ENCODE measurements at regions not wholly inside any gene's neighbourhood (a gene's known extent, or its start where the extent isn't known, plus 50 kb on each side); places are given as distances from the start of the nearest gene placed in this dataset.

DNA sequence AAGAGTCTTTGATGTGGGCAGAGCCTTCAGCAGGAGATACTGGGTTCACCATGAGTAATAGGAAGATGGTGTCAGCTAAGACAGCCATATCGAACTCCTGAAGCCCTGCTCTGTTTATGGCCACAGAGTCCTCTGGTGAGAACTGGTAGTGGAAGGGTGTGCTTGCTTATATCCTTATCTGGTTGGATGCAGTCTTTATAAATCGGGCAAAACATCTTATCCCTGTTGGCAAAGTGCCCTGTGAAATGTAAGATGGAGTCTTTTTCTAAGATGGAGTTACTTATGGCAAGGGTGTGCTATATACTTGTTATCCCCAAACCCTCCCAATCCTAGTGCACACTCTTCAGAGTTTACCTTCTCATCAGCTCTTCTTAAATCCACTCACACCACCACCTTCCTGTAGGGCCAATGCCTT is 190.8 kb upstream of the PARD3B start:
- no peaks in the 10 kb centered on the region for H3K79me2 ChIP-seq (ENCODE audit: insufficient read depth, low read length)
- H2AFZ ChIP-seq (ENCODE audit: low read length), result no peak overlapping the region
- no peaks in the 10 kb centered on the region for H3K36me3 ChIP-seq (ENCODE audit: insufficient read depth, low read length)
- H3K4me3 ChIP-seq (ENCODE audit: low read length, poor library complexity, severe bottlenecking), result no peak overlapping the region
- no peak overlapping the region for H3K4me2 ChIP-seq (ENCODE audit: low read depth, low read length, poor library complexity, severe bottlenecking)
- H3K4me1 ChIP-seq (ENCODE audit: insufficient read depth, low read length, poor library complexity, severe bottlenecking), result no peaks in the 10 kb centered on the region
- no peaks in the 10 kb centered on the region for H4K20me1 ChIP-seq (ENCODE audit: insufficient read depth, low read length, poor library complexity, severe bottlenecking)
- no peaks in the 10 kb centered on the region for H3K9me2 ChIP-seq (replicated peaks; ENCODE audit: low read depth, low read length)
- no peak overlapping the region for H3K9ac ChIP-seq (ENCODE audit: low read depth, low read length, poor library complexity, severe bottlenecking)
- H3K9me3 ChIP-seq (ENCODE audit: insufficient read depth, low read depth, low read length), result no peaks in the 10 kb centered on the region
- no peaks in the 10 kb centered on the region for H3F3A ChIP-seq (ENCODE audit: low read depth)
- H3K27me3 ChIP-seq (ENCODE audit: insufficient read depth, low read length, poor library complexity, severe bottlenecking), result no peaks in the 10 kb centered on the region
- no peak for TF ChIP-seq EZH2phosphoT487 (IDR thresholded peaks at IDR 0.05; ENCODE audit: borderline replicate concordance)
- no peak for TF ChIP-seq CTCF (conservative IDR thresholded peaks at IDR 0.05; ENCODE audit: low read length)

DNA sequence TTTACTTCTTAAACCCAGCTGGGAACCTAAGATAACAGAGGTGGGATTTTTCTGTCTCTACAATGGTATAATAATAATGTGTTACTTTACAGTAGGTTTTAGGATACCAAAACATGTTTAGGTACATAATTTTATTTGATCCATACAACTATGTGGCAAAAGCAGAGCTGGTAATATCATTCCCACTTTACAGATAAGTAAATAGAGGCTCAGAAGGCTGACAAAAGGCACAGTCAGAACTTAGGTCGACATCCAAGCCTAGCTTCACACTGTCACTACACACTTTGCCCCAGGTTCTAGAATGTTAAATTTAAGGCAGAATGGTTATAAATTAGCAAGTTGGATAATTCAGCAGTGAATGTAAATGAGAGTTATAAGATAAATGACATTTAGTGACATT is 189.6 kb upstream of the PARD3B start:
- Histone ChIP-seq H3K4me3 (ENCODE audit: low read length, poor library complexity, severe bottlenecking) (no peak overlapping the region), H3F3A (ENCODE audit: low read depth) (no peaks in the 10 kb centered on the region), H3K27me3 (ENCODE audit: insufficient read depth, low read length, poor library complexity, severe bottlenecking) (no peaks in the 10 kb centered on the region), H2AFZ (ENCODE audit: low read length) (no peak overlapping the region), H3K9me2 (replicated peaks; ENCODE audit: low read depth, low read length) (no peaks in the 10 kb centered on the region), H4K20me1 (ENCODE audit: insufficient read depth, low read length, poor library complexity, severe bottlenecking) (no peaks in the 10 kb centered on the region), H3K79me2 (ENCODE audit: insufficient read depth, low read length) (no peaks in the 10 kb centered on the region), H3K4me2 (ENCODE audit: low read depth, low read length, poor library complexity, severe bottlenecking) (no peak overlapping the region), H3K36me3 (ENCODE audit: insufficient read depth, low read length) (no peaks in the 10 kb centered on the region), H3K4me1 (ENCODE audit: insufficient read depth, low read length, poor library complexity, severe bottlenecking) (no peaks in the 10 kb centered on the region), H3K9me3 (ENCODE audit: insufficient read depth, low read depth, low read length) (no peaks in the 10 kb centered on the region), H3K9ac (ENCODE audit: low read depth, low read length, poor library complexity, severe bottlenecking) (no peak overlapping the region)
- no peak for TF ChIP-seq CTCF (conservative IDR thresholded peaks at IDR 0.05; ENCODE audit: low read length)
- no peak for TF ChIP-seq EZH2phosphoT487 (IDR thresholded peaks at IDR 0.05; ENCODE audit: borderline replicate concordance)

- Histone ChIP-seq H3K79me2 (ENCODE audit: insufficient read depth, low read length) (no peaks in the 10 kb centered on the region), H3K4me1 (ENCODE audit: insufficient read depth, low read length, poor library complexity, severe bottlenecking) (no peaks in the 10 kb centered on the region), H4K20me1 (ENCODE audit: insufficient read depth, low read length, poor library complexity, severe bottlenecking) (no peaks in the 10 kb centered on the region), H3K4me2 (ENCODE audit: low read depth, low read length, poor library complexity, severe bottlenecking) (no peak overlapping the region), H3K36me3 (ENCODE audit: insufficient read depth, low read length) (no peaks in the 10 kb centered on the region), H3K9me2 (replicated peaks; ENCODE audit: low read depth, low read length) (no peaks in the 10 kb centered on the region), H3K27me3 (ENCODE audit: insufficient read depth, low read length, poor library complexity, severe bottlenecking) (no peaks in the 10 kb centered on the region), H3F3A (ENCODE audit: low read depth) (no peaks in the 10 kb centered on the region), H3K9ac (ENCODE audit: low read depth, low read length, poor library complexity, severe bottlenecking) (no peak overlapping the region), H3K4me3 (ENCODE audit: low read length, poor library complexity, severe bottlenecking) (no peak overlapping the region), H2AFZ (ENCODE audit: low read length) (no peak overlapping the region), H3K9me3 (ENCODE audit: insufficient read depth, low read depth, low read length) (no peaks in the 10 kb centered on the region)
- no peak for TF ChIP-seq EZH2phosphoT487 (IDR thresholded peaks at IDR 0.05; ENCODE audit: borderline replicate concordance)
- TF ChIP-seq CTCF (conservative IDR thresholded peaks at IDR 0.05; ENCODE audit: low read length), result no peak
Measured at GRCh38 chr2:204356151-204356641, 189.1 kb upstream of the PARD3B start.
